ENCODE measurements at regions not wholly inside any gene's neighbourhood (a gene's known extent, or its start where the extent isn't known, plus 50 kb on each side); places are given as distances from the start of the nearest gene placed in this dataset.
"Not testable (repeated sequence)": the region's sequence is repeated elsewhere in the genome, so short reads cannot be mapped to it uniquely, and the experiment has no call there.

- peaks cover 2% of the 10 kb centered on the region for H3K9me3 Mint-ChIP-seq
These were observed 122.5 kb upstream of the SPACA7 start for GRCh38 chr13:112253631-112254030.

GRCh38 chr13:112254061-112254818, 121.9 kb upstream of the SPACA7 start:
- H3K27ac Mint-ChIP-seq = no peak overlapping the region
- peaks cover 2% of the 10 kb centered on the region for H3K9me3 Mint-ChIP-seq
- no peak for DNase-seq
- CTCF ChIA-PET = no interaction called here
- H3K36me3 Mint-ChIP-seq = no peaks in the 10 kb centered on the region
- H3K27me3 Mint-ChIP-seq = peaks cover 5% of the 10 kb centered on the region
- no peaks in the 10 kb centered on the region for H3K4me1 Mint-ChIP-seq
- H3K4me3 Mint-ChIP-seq = no peak overlapping the region

More at GRCh38 chr13:112253631-112254030, 122.5 kb upstream of the SPACA7 start:
- CTCF ChIA-PET = no interaction called here
- DNase-seq = no peak
- Mint-ChIP-seq H3K36me3 (no peaks in the 10 kb centered on the region), H3K27me3 (peaks cover 5% of the 10 kb centered on the region), H3K4me3 (no peak overlapping the region), H3K27ac (no peak overlapping the region), H3K4me1 (no peaks in the 10 kb centered on the region)

GRCh38 chr13:112254900-112255299, 121.3 kb upstream of the SPACA7 start:
- CTCF ChIA-PET = no interaction called here
- no peaks in the 10 kb centered on the region for H3K4me1 Mint-ChIP-seq
- peaks cover 5% of the 10 kb centered on the region for H3K27me3 Mint-ChIP-seq
- no peak for DNase-seq
- peaks cover 2% of the 10 kb centered on the region for H3K9me3 Mint-ChIP-seq
- H3K4me3 Mint-ChIP-seq = no peak overlapping the region
- H3K27ac Mint-ChIP-seq = no peak overlapping the region
- H3K36me3 Mint-ChIP-seq = no peaks in the 10 kb centered on the region

GRCh38 chr13:112255550-112256120, 120.5 kb upstream of the SPACA7 start:
- DNase-seq = no peak
- Mint-ChIP-seq H3K27me3 (peaks cover 5% of the 10 kb centered on the region), H3K27ac (no peak overlapping the region), H3K4me1 (no peaks in the 10 kb centered on the region), H3K4me3 (no peak overlapping the region), H3K9me3 (peaks cover 2% of the 10 kb centered on the region), H3K36me3 (no peaks in the 10 kb centered on the region)
- CTCF ChIA-PET = no interaction called here

- H3K9me3 Mint-ChIP-seq = peaks cover 2% of the 10 kb centered on the region
- no peak overlapping the region for H3K27ac Mint-ChIP-seq
- peaks cover 5% of the 10 kb centered on the region for H3K27me3 Mint-ChIP-seq
- H3K4me1 Mint-ChIP-seq = no peaks in the 10 kb centered on the region
- CTCF ChIA-PET = no interaction called here
- H3K36me3 Mint-ChIP-seq = no peaks in the 10 kb centered on the region
- H3K4me3 Mint-ChIP-seq = no peak overlapping the region
- no peak for DNase-seq
These were observed 119.2 kb upstream of the SPACA7 start for GRCh38 chr13:112256716-112257494.

GRCh38 chr13:112259511-112259910, 116.6 kb upstream of the SPACA7 start:
- Mint-ChIP-seq H3K27ac (no peak overlapping the region), H3K27me3 (peaks cover 5% of the 10 kb centered on the region), H3K4me3 (no peak overlapping the region), H3K36me3 (no peaks in the 10 kb centered on the region), H3K9me3 (peaks cover 2% of the 10 kb centered on the region), H3K4me1 (no peaks in the 10 kb centered on the region)
- CTCF ChIA-PET = no interaction called here
- no peak for DNase-seq

GRCh38 chr13:112260108-112261055, 115.8 kb upstream of the SPACA7 start:
- no peak overlapping the region for H3K27ac Mint-ChIP-seq

GRCh38 chr13:112261924-112262323, 114.2 kb upstream of the SPACA7 start:
- CTCF ChIA-PET = no interaction called here
- Mint-ChIP-seq H3K36me3 (no peaks in the 10 kb centered on the region), H3K27me3 (no peaks in the 10 kb centered on the region)

More at GRCh38 chr13:112260108-112261055, 115.8 kb upstream of the SPACA7 start:
- no peaks in the 10 kb centered on the region for H3K4me1 Mint-ChIP-seq
- no peaks in the 10 kb centered on the region for H3K27me3 Mint-ChIP-seq
- H3K36me3 Mint-ChIP-seq = no peaks in the 10 kb centered on the region
- CTCF ChIA-PET = no interaction called here
- no peak overlapping the region for H3K4me3 Mint-ChIP-seq
- no peaks in the 10 kb centered on the region for H3K9me3 Mint-ChIP-seq
- DNase-seq = no peak

GRCh38 chr13:112263152-112263551, 113.0 kb upstream of the SPACA7 start:
- H3K9me3 Mint-ChIP-seq = no peaks in the 10 kb centered on the region
- H3K27me3 Mint-ChIP-seq = no peaks in the 10 kb centered on the region
- CTCF ChIA-PET = no interaction called here
- no peak overlapping the region for H3K27ac Mint-ChIP-seq
- H3K4me3 Mint-ChIP-seq = no peak overlapping the region
- no peak for DNase-seq
- no peaks in the 10 kb centered on the region for H3K4me1 Mint-ChIP-seq
- H3K36me3 Mint-ChIP-seq = no peaks in the 10 kb centered on the region

More at GRCh38 chr13:112261924-112262323, 114.2 kb upstream of the SPACA7 start:
- Mint-ChIP-seq H3K4me3 (no peak overlapping the region), H3K27ac (no peak overlapping the region), H3K9me3 (no peaks in the 10 kb centered on the region), H3K4me1 (no peaks in the 10 kb centered on the region)
- DNase-seq = no peak

GRCh38 chr13:112267660-112268059, 108.5 kb upstream of the SPACA7 start:
- no peaks in the 10 kb centered on the region for H3K27me3 Mint-ChIP-seq
- no peaks in the 10 kb centered on the region for H3K4me1 Mint-ChIP-seq
- no peak overlapping the region for H3K27ac Mint-ChIP-seq
- no peaks in the 10 kb centered on the region for H3K36me3 Mint-ChIP-seq
- no peak overlapping the region for H3K4me3 Mint-ChIP-seq
- no peak for DNase-seq
- no peaks in the 10 kb centered on the region for H3K9me3 Mint-ChIP-seq
- CTCF ChIA-PET = no interaction called here

- Mint-ChIP-seq H3K4me3 (no peak overlapping the region), H3K4me1 (no peaks in the 10 kb centered on the region), H3K9me3 (no peaks in the 10 kb centered on the region), H3K36me3 (no peaks in the 10 kb centered on the region), H3K27me3 (no peaks in the 10 kb centered on the region), H3K27ac (no peak overlapping the region)
- DNase-seq = no peak
- CTCF ChIA-PET = no interaction called here
These were observed 105.2 kb upstream of the SPACA7 start for GRCh38 chr13:112270951-112271350.

- H3K9me3 Mint-ChIP-seq, CTCF ChIA-PET: not testable (repeated sequence)
These were observed 89.4 kb upstream of the SPACA7 start for GRCh38 chr13:112286733-112287132.

GRCh38 chr13:112320303-112320702, 55.9 kb upstream of the SPACA7 start:
- Mint-ChIP-seq H3K27me3 (no peaks in the 10 kb centered on the region), H3K4me1 (no peaks in the 10 kb centered on the region), H3K36me3 (no peaks in the 10 kb centered on the region), H3K27ac (no peak overlapping the region), H3K9me3 (peaks cover 19% of the 10 kb centered on the region), H3K4me3 (no peak overlapping the region)
- CTCF ChIA-PET = no interaction called here
- DNase-seq = no peak

More at GRCh38 chr13:112286733-112287132, 89.4 kb upstream of the SPACA7 start:
- not testable (repeated sequence) for DNase-seq, H3K27ac Mint-ChIP-seq, H3K27me3 Mint-ChIP-seq, H3K36me3 Mint-ChIP-seq, H3K4me3 Mint-ChIP-seq, H3K4me1 Mint-ChIP-seq

GRCh38 chr13:112322557-112322956, 53.6 kb upstream of the SPACA7 start:
- no peak for DNase-seq
- Mint-ChIP-seq H3K27ac (no peak overlapping the region), H3K36me3 (no peaks in the 10 kb centered on the region), H3K4me3 (no peak overlapping the region), H3K27me3 (peaks cover 4% of the 10 kb centered on the region), H3K9me3 (peaks cover 9% of the 10 kb centered on the region), H3K4me1 (no peaks in the 10 kb centered on the region)
- CTCF ChIA-PET = no interaction called here

All from activated naive CD4-positive, alpha-beta T cell treated with anti-CD3 and anti-CD28 coated beads, Interleukin-2, amount 10 ng/mL, durations not matched to agents 7 days and 5 days (primary cell).